CD14-positive monocyte (primary cell): ENCODE measurements at regions not wholly inside any gene's neighbourhood (a gene's known extent, or its start where the extent isn't known, plus 50 kb on each side); places are given as distances from the start of the nearest gene placed in this dataset.
A peak's percentile ranks its signal among the peaks of the same experiment; 100 is the strongest.

Experiments
- DNase-seq, 3 donors: peaks; one replicate each; pipeline ENCODE4 v3.0.0-alpha.2; 2011 to 2022
- H2AFZ ChIP-seq: 2 replicates; pipeline ENCODE4 v1.6.0; 2012; ENCODE audit warnings: mild to moderate bottlenecking, low read depth, low read length, inconsistent platforms; ENCODE audit not compliant: insufficient read depth, poor library complexity, severe bottlenecking
- H3K27ac ChIP-seq, 2 donors: 1 replicate in 1 of 2; 2 replicates in 1 of 2; pipeline ENCODE4 v1.5.1; 2012 to 2013; ENCODE audit warnings: low read length in 2 of 2, control low read depth in 1 of 2, inconsistent platforms in 1 of 2, low read depth in 1 of 2, mild to moderate bottlenecking in 1 of 2
- H3K27me3 ChIP-seq, 2 donors: one replicate each; pipeline versions ENCODE4 v1.6.0 to v1.6.1; 2011 to 2013; ENCODE audit warnings: low read length in 2 of 2; ENCODE audit not compliant: control insufficient read depth in 2 of 2, insufficient read depth in 2 of 2
- H3K36me3 ChIP-seq, 2 donors: replicated peaks in 1 of 2; 1 replicate in 1 of 2; 2 replicates in 1 of 2; pipeline versions ENCODE4 v1.5.1 to v1.6.1; 2012 to 2013; ENCODE audit warnings: low read length in 2 of 2, control low read depth in 1 of 2, inconsistent platforms in 1 of 2, mild to moderate bottlenecking in 1 of 2; ENCODE audit not compliant: insufficient read depth in 2 of 2, control insufficient read depth in 1 of 2
- H3K4me1 ChIP-seq, 2 donors: 1 replicate in 1 of 2; 2 replicates in 1 of 2; pipeline versions ENCODE4 v1.5.1 to v1.6.1; 2012 to 2013; ENCODE audit warnings: low read length in 2 of 2, control low read depth in 1 of 2, inconsistent platforms in 1 of 2, mild to moderate bottlenecking in 1 of 2, moderate library complexity in 1 of 2; ENCODE audit not compliant: insufficient read depth in 2 of 2, control insufficient read depth in 1 of 2
- H3K4me2 ChIP-seq: replicated peaks from 2 replicates; pipeline ENCODE3; 2012; ENCODE audit warnings: low read length, moderate library complexity, mild to moderate bottlenecking; ENCODE audit not compliant: poor library complexity, severe bottlenecking; ENCODE audit errors: extremely low read depth
- H3K4me3 ChIP-seq, 3 experiments: fragments of 200-600 bp in 1 of 3; sonication (generic) in 1 of 3; replicated peaks in 1 of 3; 1 replicate in 2 of 3; 2 replicates in 1 of 3; pipeline ENCODE4 v1.5.1; 2011 to 2013; ENCODE audit warnings: low read length in 3 of 3, mild to moderate bottlenecking in 3 of 3, control low read depth in 2 of 3, low read depth in 2 of 3, inconsistent platforms in 1 of 3, moderate library complexity in 1 of 3
- H3K79me2 ChIP-seq: 2 replicates; pipeline ENCODE4 v1.6.0; 2012; ENCODE audit warnings: mild to moderate bottlenecking, control low read depth, inconsistent platforms, low read length, moderate library complexity; ENCODE audit not compliant: insufficient read depth
- H3K9ac ChIP-seq: 2 replicates; pipeline ENCODE4 v1.6.0; 2017; ENCODE audit warnings: low read length, mild to moderate bottlenecking; ENCODE audit not compliant: insufficient read depth, poor library complexity, severe bottlenecking
- H3K9me3 ChIP-seq, 2 donors: replicated peaks in 1 of 2; 1 replicate in 1 of 2; 2 replicates in 1 of 2; pipeline versions ENCODE4 v1.5.1 to v1.6.1; 2012 to 2013; ENCODE audit warnings: low read length in 2 of 2, control low read depth in 1 of 2; ENCODE audit not compliant: control insufficient read depth in 1 of 2, insufficient read depth in 1 of 2
- H4K20me1 ChIP-seq: 2 replicates; pipeline ENCODE4 v1.6.0; 2012; ENCODE audit warnings: mild to moderate bottlenecking, low read length, control low read depth, moderate library complexity; ENCODE audit not compliant: insufficient read depth
- H3K27ac Mint-ChIP-seq, 7 donors: one replicate each; pipeline ENCODE4 v1.8.0; 2020; ENCODE audit warnings: mild to moderate bottlenecking in 7 of 7, mixed read lengths in 7 of 7, moderate library complexity in 6 of 7, inconsistent platforms in 2 of 7
- H3K27me3 Mint-ChIP-seq, 3 donors: one replicate each; pipeline ENCODE4 v1.8.0; 2021 to 2022; ENCODE audit warnings: low read depth in 3 of 3, mild to moderate bottlenecking in 3 of 3, mixed read lengths in 3 of 3, moderate library complexity in 3 of 3, inconsistent platforms in 1 of 3
- H3K36me3 Mint-ChIP-seq, 2 donors: one replicate each; pipeline ENCODE4 v1.8.0; 2020; ENCODE audit warnings: mixed read lengths in 2 of 2, inconsistent platforms in 1 of 2, mild to moderate bottlenecking in 1 of 2
- H3K4me1 Mint-ChIP-seq: one replicate; pipeline ENCODE4 v1.8.0; 2020; ENCODE audit warnings: mild to moderate bottlenecking, mixed read lengths
- H3K4me3 Mint-ChIP-seq, 2 donors: one replicate each; pipeline ENCODE4 v1.8.0; 2020; ENCODE audit warnings: mild to moderate bottlenecking in 2 of 2, mixed read lengths in 2 of 2, moderate library complexity in 1 of 2
- H3K9me3 Mint-ChIP-seq, 7 donors: one replicate each; pipeline ENCODE4 v1.8.0; 2020 to 2022; ENCODE audit warnings: mixed read lengths in 7 of 7, mild to moderate bottlenecking in 6 of 7, moderate library complexity in 6 of 7, inconsistent platforms in 2 of 7
- WGBS: methylation state at CpG from one replicate; pipeline ENCODE4 v1.1.5; 2013; ENCODE audit warnings: missing lambda C conversion rate; ENCODE audit not compliant: insufficient coverage; 5-methylcytosine and 5-hydroxymethylcytosine counted together
- intact Hi-C, 2 donors: fragments of 100-400 bp; cut with micrococcal nuclease; formaldehyde crosslinking; loops; one replicate each; pipeline versions ENCODE4 v1.15.0 to v1.15.1; 2023
- TF ChIP-seq, protein P1 (sequence below): fragments of 200-600 bp; IDR thresholded peaks from one replicate; pipeline ENCODE4 v1.8.0; 2022; ENCODE audit warnings: antibody characterized with exemption, mild to moderate bottlenecking

DNA sequence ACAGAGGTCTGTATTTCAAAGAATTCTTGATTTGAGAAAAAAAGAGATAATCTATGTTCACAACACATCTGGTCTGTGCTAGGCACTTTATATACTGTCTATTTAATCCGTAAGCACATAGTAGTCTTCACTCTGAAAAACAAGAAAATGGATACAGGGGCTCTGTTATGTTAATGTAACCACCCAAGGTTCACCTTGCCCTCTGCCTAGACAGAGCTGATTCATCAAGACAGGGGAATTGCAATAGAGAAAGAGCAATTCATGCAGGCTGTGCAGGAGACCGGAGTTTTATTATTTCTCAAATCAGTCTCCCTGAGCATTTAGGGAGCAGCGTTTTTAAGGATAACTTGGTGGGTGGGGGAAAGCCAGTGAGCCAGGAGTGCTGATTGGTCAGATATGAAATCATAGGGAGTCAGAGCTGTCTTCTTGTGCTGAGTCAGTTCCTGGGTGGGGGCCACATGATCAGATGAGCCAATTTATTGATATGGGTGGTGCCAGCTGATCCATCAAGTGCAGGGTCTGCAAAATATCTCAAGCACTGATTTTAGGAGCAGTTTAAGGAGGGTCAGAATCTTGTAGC is 92.9 kb upstream of the TNIP3 start:
- H3K4me1 ChIP-seq, result peaks cover 24 to 31% of the 10 kb centered on the region in 2 donors
- Mint-ChIP-seq H3K4me3 (no peak overlapping the region), H3K4me1 (peaks cover 29% of the 10 kb centered on the region), H3K27ac (peak overlapping the region; percentile 66 to 86 (median 79)), H3K9me3 (peaks cover 0 to 2% (median 0%) of the 10 kb centered on the region in 7 donors), H3K27me3 (peaks cover 0 to 2% (median 0%) of the 10 kb centered on the region in 3 donors), H3K36me3 (no peaks in the 10 kb centered on the region)
- H3K4me2 ChIP-seq, result peak overlapping the region; percentile 38
- H4K20me1 ChIP-seq, result no peaks in the 10 kb centered on the region
- intact Hi-C loops, result loop anchor here (10.0 kb wide), 2 partner anchors 62 to 82 kb away; no protein-coding TSS in a partner anchor
- no peak overlapping the region for H2AFZ ChIP-seq
- H3K27me3 ChIP-seq, result no peaks in the 10 kb centered on the region
- TF ChIP-seq, protein P1, sequence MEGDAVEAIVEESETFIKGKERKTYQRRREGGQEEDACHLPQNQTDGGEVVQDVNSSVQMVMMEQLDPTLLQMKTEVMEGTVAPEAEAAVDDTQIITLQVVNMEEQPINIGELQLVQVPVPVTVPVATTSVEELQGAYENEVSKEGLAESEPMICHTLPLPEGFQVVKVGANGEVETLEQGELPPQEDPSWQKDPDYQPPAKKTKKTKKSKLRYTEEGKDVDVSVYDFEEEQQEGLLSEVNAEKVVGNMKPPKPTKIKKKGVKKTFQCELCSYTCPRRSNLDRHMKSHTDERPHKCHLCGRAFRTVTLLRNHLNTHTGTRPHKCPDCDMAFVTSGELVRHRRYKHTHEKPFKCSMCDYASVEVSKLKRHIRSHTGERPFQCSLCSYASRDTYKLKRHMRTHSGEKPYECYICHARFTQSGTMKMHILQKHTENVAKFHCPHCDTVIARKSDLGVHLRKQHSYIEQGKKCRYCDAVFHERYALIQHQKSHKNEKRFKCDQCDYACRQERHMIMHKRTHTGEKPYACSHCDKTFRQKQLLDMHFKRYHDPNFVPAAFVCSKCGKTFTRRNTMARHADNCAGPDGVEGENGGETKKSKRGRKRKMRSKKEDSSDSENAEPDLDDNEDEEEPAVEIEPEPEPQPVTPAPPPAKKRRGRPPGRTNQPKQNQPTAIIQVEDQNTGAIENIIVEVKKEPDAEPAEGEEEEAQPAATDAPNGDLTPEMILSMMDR, result no peak
- peak overlapping the region in 1 of 2 donors; percentile 62 for H3K27ac ChIP-seq
- H3K4me3 ChIP-seq, result peak overlapping the region in 1 of 3 experiments; percentile 3
- no peak overlapping the region for H3K9ac ChIP-seq
- peak in 1 of 3 donors; percentile 6 for DNase-seq
- no peaks in the 10 kb centered on the region for H3K9me3 ChIP-seq
- WGBS, result 61% methylated on average over 2 of the region's 3 CpGs
- no peaks in the 10 kb centered on the region for H3K36me3 ChIP-seq
- H3K79me2 ChIP-seq, result no peaks in the 10 kb centered on the region

DNA sequence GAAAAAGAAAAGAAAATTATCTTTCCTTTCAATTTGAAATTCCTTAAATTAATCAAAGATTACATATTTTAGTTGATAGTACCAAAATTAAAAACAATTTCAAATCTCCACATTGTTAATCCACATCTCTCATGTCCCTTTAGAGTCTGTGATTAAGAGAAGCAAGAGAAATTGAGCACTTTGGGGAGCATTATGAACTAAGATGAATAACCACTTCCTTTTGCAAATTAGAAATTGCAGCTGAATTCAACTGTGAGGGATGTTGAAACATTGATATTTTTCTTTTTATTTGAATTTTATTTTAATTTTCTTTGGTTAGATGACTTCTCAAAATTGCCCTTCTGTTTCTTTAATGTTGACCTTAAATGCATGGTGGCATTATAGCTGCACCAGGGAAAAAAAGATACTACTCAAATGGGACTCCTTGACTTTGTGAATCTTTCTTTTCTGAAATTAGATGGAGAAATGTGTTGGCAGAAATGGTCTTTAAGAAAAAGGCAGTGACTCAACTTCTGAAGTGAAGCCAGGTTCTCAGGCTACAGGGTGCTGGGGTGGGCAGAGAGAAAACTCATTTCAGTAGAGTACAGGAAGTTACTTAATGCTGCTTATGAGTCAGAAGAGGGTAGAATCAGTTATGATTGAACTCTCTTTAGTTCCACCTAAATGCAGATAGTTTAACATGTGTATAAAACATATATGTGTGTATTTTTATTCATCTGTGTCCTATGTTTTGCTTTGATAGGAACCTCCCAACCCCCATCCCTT is 92.0 kb upstream of the TNIP3 start:
- peak overlapping the region in 1 of 3 experiments; percentile 3 for H3K4me3 ChIP-seq
- H2AFZ ChIP-seq, result no peak overlapping the region
- H3K36me3 Mint-ChIP-seq, result no peaks in the 10 kb centered on the region
- H3K27ac ChIP-seq, result peak overlapping the region in 1 of 2 donors; percentile 62
- H4K20me1 ChIP-seq, result no peaks in the 10 kb centered on the region
- H3K9me3 ChIP-seq, result no peaks in the 10 kb centered on the region
- H3K4me1 Mint-ChIP-seq, result peaks cover 29% of the 10 kb centered on the region
- peaks cover 0 to 2% (median 0%) of the 10 kb centered on the region in 3 donors for H3K27me3 Mint-ChIP-seq
- intact Hi-C loops, result loop anchor here (10.0 kb wide), 2 partner anchors 61 to 81 kb away; no protein-coding TSS in a partner anchor
- peak overlapping the region in 1 of 2 donors; percentile 49 for H3K4me3 Mint-ChIP-seq
- peaks cover 0 to 2% (median 0%) of the 10 kb centered on the region in 7 donors for H3K9me3 Mint-ChIP-seq
- H3K4me1 ChIP-seq, result peaks cover 24 to 31% of the 10 kb centered on the region in 2 donors
- peak overlapping the region; percentile 38 for H3K4me2 ChIP-seq
- peak overlapping the region; percentile 66 to 86 (median 79) for H3K27ac Mint-ChIP-seq
- no peak overlapping the region for H3K9ac ChIP-seq
- DNase-seq, result peak; percentile 74 to 89 (median 86)
- TF ChIP-seq, protein P1, result no peak
- H3K27me3 ChIP-seq, result no peaks in the 10 kb centered on the region
- no peaks in the 10 kb centered on the region for H3K36me3 ChIP-seq
- no peaks in the 10 kb centered on the region for H3K79me2 ChIP-seq
